H9 (cell line): ENCODE measurements at regions not wholly inside any gene's neighbourhood (a gene's known extent, or its start where the extent isn't known, plus 50 kb on each side); places are given as distances from the start of the nearest gene placed in this dataset.

Experiments
- DNase-seq: peaks from one replicate; pipeline ENCODE4 v3.0.0-alpha.2; 2017
- H2AFZ ChIP-seq: one replicate; pipeline ENCODE4 v1.6.1; 2013; ENCODE audit warnings: mild to moderate bottlenecking, low read length, control low read depth, moderate library complexity
- H2AK5ac ChIP-seq: 2 replicates; pipeline ENCODE4 v1.6.1; 2013; ENCODE audit warnings: low read length, control low read depth, mixed read lengths; ENCODE audit not compliant: insufficient read length
- H2BK120ac ChIP-seq: one replicate; pipeline ENCODE4 v1.6.1; 2013; ENCODE audit warnings: low read depth, mild to moderate bottlenecking, low read length, control low read depth, inconsistent platforms; ENCODE audit not compliant: poor library complexity, severe bottlenecking
- H2BK12ac ChIP-seq: 2 replicates; pipeline ENCODE4 v1.6.1; 2013; ENCODE audit warnings: low read length, control low read depth, mixed read lengths, low read depth; ENCODE audit not compliant: insufficient read length
- H2BK15ac ChIP-seq: 2 replicates; pipeline ENCODE4 v1.6.1; 2013; ENCODE audit warnings: low read depth, low read length, control low read depth
- H2BK20ac ChIP-seq: one replicate; pipeline ENCODE4 v1.6.1; 2013; ENCODE audit warnings: low read depth, mild to moderate bottlenecking, low read length, control low read depth, inconsistent platforms; ENCODE audit not compliant: poor library complexity, severe bottlenecking
- H2BK5ac ChIP-seq: 2 replicates; pipeline ENCODE4 v1.6.1; 2013; ENCODE audit warnings: low read length, control low read depth, mixed read lengths; ENCODE audit not compliant: insufficient read length
- H3K14ac ChIP-seq: 2 replicates; pipeline ENCODE4 v1.6.1; 2013; ENCODE audit warnings: low read length, control low read depth; ENCODE audit not compliant: insufficient read depth
- H3K18ac ChIP-seq: 2 replicates; pipeline ENCODE4 v1.6.1; 2013; ENCODE audit warnings: low read depth, mild to moderate bottlenecking, mixed read lengths, low read length, control low read depth; ENCODE audit not compliant: insufficient read length
- H3K23ac ChIP-seq: 2 replicates; pipeline ENCODE4 v1.6.1; 2013; ENCODE audit warnings: low read length, control low read depth, mixed read lengths, low read depth; ENCODE audit not compliant: insufficient read length
- H3K23me2 ChIP-seq: 2 replicates; pipeline ENCODE4 v1.6.1; 2013; ENCODE audit warnings: low read depth, mild to moderate bottlenecking, mixed read lengths, low read length, control low read depth; ENCODE audit not compliant: insufficient read length, poor library complexity, severe bottlenecking
- H3K27ac ChIP-seq: 2 replicates; pipeline ENCODE4 v1.5.1; 2013; ENCODE audit warnings: low read length, control low read depth, mixed read lengths, low read depth; ENCODE audit not compliant: insufficient read length
- H3K27me3 ChIP-seq: 2 replicates; pipeline ENCODE4 v1.6.1; 2013; ENCODE audit warnings: low read length, control low read depth, inconsistent platforms; ENCODE audit not compliant: insufficient read depth
- H3K4ac ChIP-seq: 2 replicates; pipeline ENCODE4 v1.6.1; 2013; ENCODE audit warnings: low read depth, mild to moderate bottlenecking, control low read depth, inconsistent platforms, low read length, moderate library complexity
- H3K4me1 ChIP-seq: 2 replicates; pipeline ENCODE4 v1.6.1; 2013; ENCODE audit warnings: low read length, control low read depth, inconsistent platforms; ENCODE audit not compliant: insufficient read depth
- H3K4me2 ChIP-seq: 2 replicates; pipeline ENCODE4 v1.6.1; 2013; ENCODE audit warnings: low read length, control low read depth, mixed read lengths; ENCODE audit not compliant: insufficient read length, insufficient read depth
- H3K56ac ChIP-seq: 2 replicates; pipeline ENCODE4 v1.6.1; 2013; ENCODE audit warnings: low read depth, mild to moderate bottlenecking, mixed read lengths, low read length, control low read depth; ENCODE audit not compliant: insufficient read length
- H3K79me1 ChIP-seq: 2 replicates; pipeline ENCODE4 v1.6.1; 2013; ENCODE audit warnings: low read depth, mild to moderate bottlenecking, moderate library complexity, low read length, control low read depth, inconsistent platforms; ENCODE audit not compliant: insufficient read depth, poor library complexity, severe bottlenecking
- H3K79me2 ChIP-seq: 2 replicates; pipeline ENCODE4 v1.6.1; 2013; ENCODE audit warnings: low read length, control low read depth, inconsistent platforms; ENCODE audit not compliant: insufficient read depth
- H3K9ac ChIP-seq: 2 replicates; pipeline ENCODE4 v1.6.1; 2013; ENCODE audit warnings: low read length, control low read depth, mixed read lengths; ENCODE audit not compliant: insufficient read length; ENCODE audit errors: extremely low read depth
- H3K9me3 ChIP-seq: one replicate; pipeline ENCODE4 v1.6.1; 2013; ENCODE audit warnings: low read depth, low read length, inconsistent platforms; ENCODE audit not compliant: control insufficient read depth
- H3T11ph ChIP-seq: one replicate; pipeline ENCODE4 v1.6.1; 2013; ENCODE audit warnings: mild to moderate bottlenecking, low read length, control low read depth, inconsistent platforms
- H4K20me1 ChIP-seq: one replicate; pipeline ENCODE4 v1.6.1; 2013; ENCODE audit not compliant: control insufficient read depth, insufficient read length, insufficient read depth
- H4K5ac ChIP-seq: 2 replicates; pipeline ENCODE4 v1.6.1; 2013; ENCODE audit warnings: low read depth, mild to moderate bottlenecking, mixed read lengths, low read length, control low read depth; ENCODE audit not compliant: insufficient read length
- H4K8ac ChIP-seq: replicated peaks from 2 replicates; pipeline ENCODE4 v1.6.1; 2013; ENCODE audit warnings: low read length, control low read depth, mixed read lengths, low read depth; ENCODE audit not compliant: insufficient read length
- H4K91ac ChIP-seq: 2 replicates; pipeline ENCODE4 v1.6.1; 2013; ENCODE audit warnings: low read depth, mild to moderate bottlenecking, moderate library complexity, mixed read lengths, low read length, control low read depth; ENCODE audit not compliant: insufficient read length
- H3K27ac Mint-ChIP-seq, 3 experiments: 2 replicates in 2 of 3; 3 replicates in 1 of 3; pipeline ENCODE4 v1.8.0; 2020 to 2021; ENCODE audit warnings: mixed read lengths in 3 of 3, mild to moderate bottlenecking in 1 of 3, moderate library complexity in 1 of 3
- H3K27me3 Mint-ChIP-seq: 2 replicates; pipeline ENCODE4 v1.8.0; 2021; ENCODE audit warnings: low read depth, mild to moderate bottlenecking, moderate library complexity, mixed read lengths
- H3K36me3 Mint-ChIP-seq, 3 experiments: 2 replicates in 2 of 3; 3 replicates in 1 of 3; pipeline ENCODE4 v1.8.0; 2020 to 2021; ENCODE audit warnings: low read depth in 3 of 3, mixed read lengths in 3 of 3; ENCODE audit not compliant: insufficient read depth in 1 of 3
- H3K4me1 Mint-ChIP-seq, 2 experiments: 2 replicates each; pipeline ENCODE4 v1.8.0; 2020; ENCODE audit warnings: mixed read lengths in 2 of 2
- H3K4me3 Mint-ChIP-seq, 2 experiments: 2 replicates in 1 of 2; 3 replicates in 1 of 2; pipeline ENCODE4 v1.8.0; 2020 to 2021; ENCODE audit warnings: mild to moderate bottlenecking in 2 of 2, mixed read lengths in 2 of 2, moderate library complexity in 1 of 2
- H3K9me3 Mint-ChIP-seq, 2 experiments: 2 replicates in 1 of 2; 3 replicates in 1 of 2; pipeline ENCODE4 v1.8.0; 2020; ENCODE audit warnings: mild to moderate bottlenecking in 2 of 2, mixed read lengths in 2 of 2, moderate library complexity in 1 of 2
- CTCF ChIP-seq: fragments of 200-600 bp; sonication (generic); conservative IDR thresholded peaks from 3 replicates; pipeline ENCODE4 v1.8.0; 2021; ENCODE audit warnings: antibody characterized with exemption, mild to moderate bottlenecking
- WGBS: extraction: QIAGEN DNeasy Blood & Tissue Kit; methylation state at CpG from one replicate; pipeline ENCODE4 v1.1.7; 2013; ENCODE audit warnings: missing lambda C conversion rate, low lambda C conversion rate, mixed read lengths; ENCODE audit not compliant: insufficient read length; ENCODE audit errors: extremely low coverage; 5-methylcytosine and 5-hydroxymethylcytosine counted together

GRCh38 chr2:41504532-41504931 is 543.3 kb upstream of the PKDCC start:
- H3K36me3 Mint-ChIP-seq, result peaks cover 16 to 27% (median 20%) of the 10 kb centered on the region in 3 experiments
- Histone ChIP-seq H3K79me1 (no peaks in the 10 kb centered on the region), H2BK120ac (no peak overlapping the region)

More at GRCh38 chr2:41504532-41504931, 543.3 kb upstream of the PKDCC start:
- TF ChIP-seq CTCF, result no peak
- Mint-ChIP-seq H3K27me3 (no peaks in the 10 kb centered on the region; the same call in 1 of the 2 replicates), H3K4me3 (no peak overlapping the region), H3K9me3 (peaks cover 36% of the 10 kb centered on the region in 2 experiments), H3K27ac (no peak overlapping the region), H3K4me1 (no peaks in the 10 kb centered on the region)
- Histone ChIP-seq H2BK20ac (no peak overlapping the region), H3K9me3 (peaks cover 15% of the 10 kb centered on the region), H4K91ac (no peak overlapping the region), H2AFZ (no peak overlapping the region), H2AK5ac (no peak overlapping the region), H3K56ac (no peak overlapping the region), H3K9ac (no peak overlapping the region), H3K79me2 (no peaks in the 10 kb centered on the region), H4K5ac (no peak overlapping the region), H2BK5ac (no peak overlapping the region), H3K23ac (no peak overlapping the region), H3K4me2 (no peak overlapping the region), H3K14ac (no peak overlapping the region), H3K27ac (no peak overlapping the region), H3K4me1 (no peaks in the 10 kb centered on the region), H3T11ph (no peak overlapping the region), H3K27me3 (no peaks in the 10 kb centered on the region), H3K18ac (no peak overlapping the region), H2BK15ac (no peak overlapping the region), H4K8ac (no peak overlapping the region), H2BK12ac (no peak overlapping the region), H3K4ac (no peak overlapping the region), H3K23me2 (no peaks in the 10 kb centered on the region), H4K20me1 (no peaks in the 10 kb centered on the region)
- WGBS, result no CpG with 5 or more reads among the region's 2 CpGs
- no peak for DNase-seq
